ENCODE measurements at regions not wholly inside any gene's neighbourhood (a gene's known extent, or its start where the extent isn't known, plus 50 kb on each side); places are given as distances from the start of the nearest gene placed in this dataset.
"Not testable (repeated sequence)": the region's sequence is repeated elsewhere in the genome, so short reads cannot be mapped to it uniquely, and the experiment has no call there.

- peak; percentile 39 for DNase-seq (ENCODE audit: low read depth)
Measured at GRCh38 chr1:58836408-58836807, 52.6 kb upstream of the JUN start.

GRCh38 chr1:58837886-58838285 lies 54.0 kb upstream of the JUN start:
- DNase-seq (ENCODE audit: low read depth), result no peak

- no peak for DNase-seq (ENCODE audit: low read depth)
Measured at GRCh38 chr1:58839147-58839795, 55.4 kb upstream of the JUN start.

- peak; percentile 26 for DNase-seq (ENCODE audit: low read depth)
Measured at GRCh38 chr1:58839846-58840835, 56.3 kb upstream of the JUN start.

- DNase-seq (ENCODE audit: low read depth), result peak; percentile 44
Measured at GRCh38 chr1:58841455-58841854, 57.6 kb upstream of the JUN start.

GRCh38 chr1:58842941-58843340 lies 59.1 kb upstream of the JUN start:
- DNase-seq (ENCODE audit: low read depth), result no peak

GRCh38 chr1:58844176-58844575 lies 60.3 kb upstream of the JUN start:
- no peak for DNase-seq (ENCODE audit: low read depth)

GRCh38 chr1:58845942-58846341 lies 62.1 kb upstream of the JUN start:
- DNase-seq (ENCODE audit: low read depth), result no peak

GRCh38 chr1:58848818-58849411 lies 65.1 kb upstream of the JUN start:
- peak; percentile 99 for DNase-seq (ENCODE audit: low read depth)

GRCh38 chr1:58849551-58849950 lies 65.7 kb upstream of the JUN start:
- no peak for DNase-seq (ENCODE audit: low read depth)

GRCh38 chr1:58850636-58851035 lies 66.8 kb upstream of the JUN start:
- DNase-seq (ENCODE audit: low read depth), result no peak

- DNase-seq (ENCODE audit: low read depth), result no peak
Measured at GRCh38 chr1:58852731-58853485, 69.1 kb upstream of the JUN start.

- no peak for DNase-seq (ENCODE audit: low read depth)
Measured at GRCh38 chr1:58854576-58854975, 70.7 kb upstream of the JUN start.

GRCh38 chr1:58855274-58856165 lies 71.7 kb upstream of the JUN start:
- DNase-seq (ENCODE audit: low read depth), result no peak

GRCh38 chr1:58856281-58856680 lies 72.4 kb upstream of the JUN start:
- DNase-seq (ENCODE audit: low read depth), result not testable (repeated sequence)

- no peak for DNase-seq (ENCODE audit: low read depth)
Measured at GRCh38 chr1:58857680-58858673, 74.1 kb upstream of the JUN start.

GRCh38 chr1:58859769-58860485 lies 76.1 kb upstream of the JUN start:
- DNase-seq (ENCODE audit: low read depth), result no peak

GRCh38 chr1:58861076-58861475 lies 77.2 kb upstream of the JUN start:
- DNase-seq (ENCODE audit: low read depth), result no peak

GRCh38 chr1:58861506-58861905 lies 77.7 kb upstream of the JUN start:
- DNase-seq (ENCODE audit: low read depth), result no peak
